Stomach (tissue), 8 donors: ENCODE measurements at regions not wholly inside any gene's neighbourhood (a gene's known extent, or its start where the extent isn't known, plus 50 kb on each side); places are given as distances from the start of the nearest gene placed in this dataset.

ENCODE experiments used
- DNase-seq, 2 donors: peaks; one replicate each; pipeline versions ENCODE4 v3.0.0 to v3.0.0-alpha.2; 2013 to 2019
- H3K27ac ChIP-seq, 5 donors: fragments of 200-600 bp in 4 of 5; sonication (generic) in 4 of 5; one replicate each; pipeline ENCODE4 v1.5.1; 2013 to 2019; ENCODE audit warnings: mild to moderate bottlenecking in 1 of 5, moderate library complexity in 1 of 5
- H3K27me3 ChIP-seq, 3 donors: fragments of 200-600 bp; sonication (generic); one replicate each; pipeline ENCODE4 v1.5.1; 2017 to 2019; ENCODE audit warnings: mixed run types in 1 of 3
- H3K36me3 ChIP-seq, 4 donors: fragments of 200-600 bp; sonication (generic); 1 replicate in 3 of 4; 2 replicates in 1 of 4; pipeline ENCODE4 v1.5.1; 2016 to 2019
- H3K4me1 ChIP-seq, 4 donors: fragments of 200-600 bp; sonication (generic); one replicate each; pipeline ENCODE4 v1.5.1; 2016 to 2019
- H3K4me3 ChIP-seq, 4 donors: fragments of 200-600 bp; sonication (generic) in 3 of 4; one replicate each; pipeline ENCODE4 v1.5.1; 2016 to 2019; ENCODE audit warnings: mild to moderate bottlenecking in 1 of 4
- H3K9me3 ChIP-seq, 4 donors: fragments of 200-600 bp; sonication (generic); one replicate each; pipeline ENCODE4 v1.5.1; 2016 to 2019
- EP300 ChIP-seq: sonication (generic); formaldehyde crosslinking; IDR thresholded peaks from one replicate; pipeline ENCODE4 v1.6.1; 2017; ENCODE audit warnings: antibody characterized with exemption
- POLR2A ChIP-seq, 4 donors: fragments of 450-650 bp; IDR thresholded peaks; one replicate each; pipeline ENCODE4 v1.6.1; 2016; ENCODE audit warnings: antibody characterized with exemption in 4 of 4, control low read depth in 2 of 4, mild to moderate bottlenecking in 1 of 4, moderate library complexity in 1 of 4
- POLR2AphosphoS5 ChIP-seq, 3 donors: sonication (generic); formaldehyde crosslinking; IDR thresholded peaks; one replicate each; pipeline ENCODE4 v1.6.1; 2016; ENCODE audit warnings: antibody characterized with exemption in 3 of 3
- WGBS, 5 donors: extraction: QIAGEN DNeasy Blood & Tissue Kit in 3 of 5; methylation state at CpG; one replicate each; pipeline versions ENCODE4 v1.1.5 to v1.1.7; 2013 to 2018; 5-methylcytosine and 5-hydroxymethylcytosine counted together
- intact Hi-C: fragments of 100-400 bp; cut with DNase I; formaldehyde crosslinking; loops from one replicate; pipeline ENCODE4 v1.15.1; 2023; ENCODE audit warnings: low total_unique reads
- TF ChIP-seq, protein P1 (sequence below), 7 experiments: fragments of 450-650 bp in 4 of 7; fragments of 200-600 bp in 3 of 7; sonication (generic) in 3 of 7; IDR thresholded peaks; one replicate each; pipeline ENCODE4 v1.5.1; 2016 to 2019; ENCODE audit warnings: antibody characterized with exemption in 7 of 7, control low read depth in 2 of 7, mild to moderate bottlenecking in 1 of 7
- donor health status: healthy with polysubstance abuse.
- donor health status: Bipolar disorder and iron deficiency.
- donor health status: healthy.

DNA sequence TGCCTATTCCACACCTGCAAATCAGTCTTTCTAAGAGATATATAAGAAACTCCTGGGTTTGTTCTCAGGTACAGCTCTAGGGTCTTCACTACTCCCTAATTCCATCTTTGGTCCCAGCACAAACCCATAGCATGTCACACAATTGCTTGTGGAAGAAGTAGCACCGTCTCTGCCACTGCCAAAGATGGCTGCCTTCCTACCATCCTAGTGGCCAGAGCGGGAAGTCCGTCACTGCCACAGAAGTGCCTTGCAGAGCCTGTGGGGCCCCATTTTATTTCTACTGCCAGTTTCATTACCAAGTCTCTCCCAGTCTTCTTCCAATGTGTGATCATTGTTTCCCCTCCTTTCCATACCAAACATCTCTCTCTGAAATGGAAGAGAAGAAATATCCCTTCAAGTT lies 107.6 kb downstream of the CD47 start:
- Histone ChIP-seq H3K4me3 (no peak overlapping the region), H3K9me3 (no peaks in the 10 kb centered on the region), H3K36me3 (no peaks in the 10 kb centered on the region), H3K27me3 (no peaks in the 10 kb centered on the region), H3K4me1 (peaks cover 20 to 38% (median 27%) of the 10 kb centered on the region in 4 donors), H3K27ac (no peak overlapping the region)
- TF ChIP-seq EP300 (no peak), POLR2AphosphoS5 (IDR thresholded peaks at IDR 0.05) (no peak), POLR2A (IDR thresholded peaks at IDR 0.05) (no peak)
- TF ChIP-seq, protein P1, sequence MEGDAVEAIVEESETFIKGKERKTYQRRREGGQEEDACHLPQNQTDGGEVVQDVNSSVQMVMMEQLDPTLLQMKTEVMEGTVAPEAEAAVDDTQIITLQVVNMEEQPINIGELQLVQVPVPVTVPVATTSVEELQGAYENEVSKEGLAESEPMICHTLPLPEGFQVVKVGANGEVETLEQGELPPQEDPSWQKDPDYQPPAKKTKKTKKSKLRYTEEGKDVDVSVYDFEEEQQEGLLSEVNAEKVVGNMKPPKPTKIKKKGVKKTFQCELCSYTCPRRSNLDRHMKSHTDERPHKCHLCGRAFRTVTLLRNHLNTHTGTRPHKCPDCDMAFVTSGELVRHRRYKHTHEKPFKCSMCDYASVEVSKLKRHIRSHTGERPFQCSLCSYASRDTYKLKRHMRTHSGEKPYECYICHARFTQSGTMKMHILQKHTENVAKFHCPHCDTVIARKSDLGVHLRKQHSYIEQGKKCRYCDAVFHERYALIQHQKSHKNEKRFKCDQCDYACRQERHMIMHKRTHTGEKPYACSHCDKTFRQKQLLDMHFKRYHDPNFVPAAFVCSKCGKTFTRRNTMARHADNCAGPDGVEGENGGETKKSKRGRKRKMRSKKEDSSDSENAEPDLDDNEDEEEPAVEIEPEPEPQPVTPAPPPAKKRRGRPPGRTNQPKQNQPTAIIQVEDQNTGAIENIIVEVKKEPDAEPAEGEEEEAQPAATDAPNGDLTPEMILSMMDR (IDR thresholded peaks at IDR 0.05), result no peak
- intact Hi-C loops, result no loop called here
- 93 to 98% (median 94%) methylated on average over 3 of the region's 3 CpGs for WGBS, 5 donors
- DNase-seq, result no peak

DNA sequence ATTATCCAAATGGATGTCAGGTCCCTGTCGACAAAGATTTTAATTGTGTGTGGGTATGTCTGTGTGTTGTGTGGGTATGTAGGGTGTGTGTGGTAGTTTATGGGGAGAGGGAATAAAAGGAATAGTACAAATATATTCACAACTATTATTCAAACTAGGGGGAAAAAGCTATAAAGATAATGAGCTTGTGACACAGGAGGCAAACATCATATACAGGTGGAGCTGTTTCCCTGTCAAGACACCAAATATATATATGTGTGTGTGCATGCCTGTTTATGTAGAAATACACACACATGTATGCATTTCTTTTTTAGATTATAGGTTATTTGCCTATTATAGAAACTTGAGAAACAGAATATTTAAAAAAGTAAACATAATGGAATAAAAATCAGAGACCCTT lies 108.7 kb downstream of the CD47 start:
- intact Hi-C loops, result no loop called here
- Histone ChIP-seq H3K4me3 (no peak overlapping the region), H3K4me1 (peaks cover 11 to 28% (median 17%) of the 10 kb centered on the region in 4 donors), H3K9me3 (no peaks in the 10 kb centered on the region), H3K36me3 (no peaks in the 10 kb centered on the region), H3K27me3 (no peaks in the 10 kb centered on the region), H3K27ac (no peak overlapping the region)
- WGBS, 5 donors, result 36 to 59% (median 45%) methylated on average over 1 of the region's 1 CpG
- DNase-seq, result no peak
- TF ChIP-seq, protein P1 (IDR thresholded peaks at IDR 0.05), result no peak
- no peak for TF ChIP-seq POLR2AphosphoS5 (IDR thresholded peaks at IDR 0.05)
- no peak for TF ChIP-seq EP300
- TF ChIP-seq POLR2A (IDR thresholded peaks at IDR 0.05), result no peak

DNA sequence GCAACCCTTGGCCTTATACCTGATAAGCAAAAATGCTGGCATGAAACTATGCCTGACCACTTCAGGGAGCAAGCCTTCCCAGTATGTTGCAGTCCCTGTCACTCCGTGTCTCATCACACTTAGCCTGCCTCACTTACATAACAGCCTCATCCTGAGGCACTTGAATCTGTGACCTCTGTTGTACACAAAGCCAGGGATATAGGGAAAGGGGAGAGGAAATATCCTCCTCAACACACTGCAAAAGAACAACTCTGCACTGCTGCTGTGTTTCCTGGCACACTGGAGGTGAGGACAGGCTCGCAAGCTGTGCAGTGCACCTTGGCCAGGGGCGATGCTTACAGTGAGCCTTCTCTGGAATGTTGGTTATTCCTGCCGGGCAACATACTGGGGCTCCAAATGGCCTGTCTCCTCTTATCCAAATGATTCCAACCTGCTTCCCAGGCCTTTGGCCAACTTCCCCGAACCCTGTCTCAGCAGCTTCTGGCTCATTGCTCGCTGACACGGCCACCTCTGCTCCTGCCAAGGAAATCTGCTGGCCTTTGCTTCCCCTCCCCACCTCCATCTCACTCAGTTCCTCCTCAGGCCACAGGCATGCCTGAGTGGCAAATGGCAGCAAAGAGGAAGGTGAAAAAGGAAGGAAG lies 109.2 kb downstream of the CD47 start:
- 28 to 45% (median 38%) methylated on average over 7 of the region's 7 CpGs for WGBS, 5 donors
- Histone ChIP-seq H3K9me3 (no peaks in the 10 kb centered on the region), H3K4me3 (no peak overlapping the region), H3K36me3 (no peaks in the 10 kb centered on the region), H3K27me3 (no peaks in the 10 kb centered on the region), H3K4me1 (peaks cover 6 to 22% (median 13%) of the 10 kb centered on the region in 4 donors), H3K27ac (no peak overlapping the region)
- intact Hi-C loops, result no loop called here
- TF ChIP-seq EP300 (no peak), POLR2A (IDR thresholded peaks at IDR 0.05) (no peak), POLR2AphosphoS5 (IDR thresholded peaks at IDR 0.05) (no peak)
- TF ChIP-seq, protein P1 (IDR thresholded peaks at IDR 0.05), result no peak
- peak in 1 of 2 donors; percentile 45 for DNase-seq

DNA sequence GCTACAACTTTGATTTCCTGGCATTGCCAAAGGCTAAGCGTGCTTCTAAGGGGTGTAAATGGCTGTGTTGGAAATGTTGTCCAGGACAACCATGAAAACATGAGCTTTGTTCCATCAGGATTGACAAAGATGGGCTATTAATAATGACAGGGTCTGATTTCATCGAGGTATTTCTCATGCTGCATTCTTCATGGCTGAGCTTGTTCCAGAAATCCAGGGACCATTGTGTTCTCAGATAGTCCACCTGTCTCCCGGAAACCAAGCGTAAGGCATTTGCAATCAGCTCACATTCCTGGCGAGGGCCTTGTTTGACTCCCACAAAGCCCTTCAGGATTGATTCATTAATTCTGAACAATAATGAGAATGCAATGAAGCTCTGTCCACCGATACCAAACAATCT lies 111.3 kb downstream of the CD47 start:
- peaks cover 4 to 16% (median 8%) of the 10 kb centered on the region in 4 donors for H3K4me1 ChIP-seq
- no peaks in the 10 kb centered on the region for H3K36me3 ChIP-seq
- H3K27ac ChIP-seq, result no peak overlapping the region
- WGBS, 5 donors, result 78 to 93% (median 86%) methylated on average over 6 of the region's 6 CpGs
- no peak overlapping the region for H3K4me3 ChIP-seq
- TF ChIP-seq, protein P1 (IDR thresholded peaks at IDR 0.05), result no peak
- TF ChIP-seq POLR2AphosphoS5 (IDR thresholded peaks at IDR 0.05), result no peak
- no peak for TF ChIP-seq POLR2A (IDR thresholded peaks at IDR 0.05)
- no peak for TF ChIP-seq EP300
- no peak for DNase-seq
- no peaks in the 10 kb centered on the region for H3K9me3 ChIP-seq
- no peaks in the 10 kb centered on the region for H3K27me3 ChIP-seq
- intact Hi-C loops, result no loop called here
